ENCODE measurements at regions not wholly inside any gene's neighbourhood (a gene's known extent, or its start where the extent isn't known, plus 50 kb on each side); places are given as distances from the start of the nearest gene placed in this dataset.

- no peak for DNase-seq (ENCODE audit: low read depth)
- no peak for TF ChIP-seq CTCF (conservative IDR thresholded peaks at IDR 0.05; ENCODE audit: low read length)
- H3K4me3 ChIP-seq (ENCODE audit: low read length): no peak overlapping the region
Observed at GRCh38 chr2:145144131-145144728, 624.3 kb upstream of the ZEB2 start.

GRCh38 chr2:145141981-145142380 lies 622.1 kb upstream of the ZEB2 start:
- H3K4me3 ChIP-seq (ENCODE audit: low read length): no peak overlapping the region
- TF ChIP-seq CTCF (conservative IDR thresholded peaks at IDR 0.05; ENCODE audit: low read length): no peak
- no peak for DNase-seq (ENCODE audit: low read depth)

- no peak for TF ChIP-seq CTCF (conservative IDR thresholded peaks at IDR 0.05; ENCODE audit: low read length)
- DNase-seq (ENCODE audit: low read depth): no peak
- H3K4me3 ChIP-seq (ENCODE audit: low read length): no peak overlapping the region
Observed at GRCh38 chr2:145140658-145141057, 620.7 kb upstream of the ZEB2 start.

- TF ChIP-seq CTCF (conservative IDR thresholded peaks at IDR 0.05; ENCODE audit: low read length): no peak
- no peak for DNase-seq (ENCODE audit: low read depth)
- no peak overlapping the region for H3K4me3 ChIP-seq (ENCODE audit: low read length)
Observed at GRCh38 chr2:145138626-145139025, 618.7 kb upstream of the ZEB2 start.

GRCh38 chr2:145137901-145138300 lies 618.0 kb upstream of the ZEB2 start:
- DNase-seq (ENCODE audit: low read depth): no peak
- TF ChIP-seq CTCF (conservative IDR thresholded peaks at IDR 0.05; ENCODE audit: low read length): no peak
- H3K4me3 ChIP-seq (ENCODE audit: low read length): no peak overlapping the region

- no peak overlapping the region for H3K4me3 ChIP-seq (ENCODE audit: low read length)
- DNase-seq (ENCODE audit: low read depth): no peak
- no peak for TF ChIP-seq CTCF (conservative IDR thresholded peaks at IDR 0.05; ENCODE audit: low read length)
Observed at GRCh38 chr2:145137211-145137610, 617.3 kb upstream of the ZEB2 start.

- no peak for TF ChIP-seq CTCF (conservative IDR thresholded peaks at IDR 0.05; ENCODE audit: low read length)
- no peak overlapping the region for H3K4me3 ChIP-seq (ENCODE audit: low read length)
- DNase-seq (ENCODE audit: low read depth): no peak
Observed at GRCh38 chr2:145136702-145137101, 616.8 kb upstream of the ZEB2 start.
